ENCODE measurements at regions not wholly inside any gene's neighbourhood (a gene's known extent, or its start where the extent isn't known, plus 50 kb on each side); places are given as distances from the start of the nearest gene placed in this dataset.

DNA sequence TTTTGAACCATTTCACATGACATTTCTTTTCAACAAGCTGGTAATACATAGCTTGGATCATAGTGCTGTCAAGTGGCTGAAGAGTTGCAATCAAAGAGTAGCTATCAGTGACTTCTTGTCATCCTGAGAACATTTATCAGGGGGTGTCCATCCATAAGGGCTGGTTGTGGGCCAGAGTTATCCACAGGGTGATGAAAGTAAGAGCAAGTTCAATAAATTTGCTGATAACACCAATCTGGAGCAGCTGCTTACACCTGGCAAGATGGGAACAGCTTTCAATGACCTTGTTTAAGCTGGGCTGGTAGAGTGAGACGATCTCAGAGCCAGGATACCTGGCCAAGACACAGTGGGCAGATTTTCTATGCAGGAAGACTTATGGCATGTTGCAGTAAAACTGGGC is 96.3 kb upstream of the IMMP2L start:
- no peaks in the 10 kb centered on the region for H4K20me1 ChIP-seq (ENCODE audit: insufficient read depth, low read length)
- H3K4me3 ChIP-seq (ENCODE audit: low read depth, low read length, poor library complexity, severe bottlenecking) = no peak overlapping the region
- no peak overlapping the region for H3K27ac ChIP-seq (ENCODE audit: low read depth, low read length, poor library complexity, severe bottlenecking)
- no peaks in the 10 kb centered on the region for H3K79me2 ChIP-seq (ENCODE audit: insufficient read depth, low read length)
- H3K4me1 ChIP-seq (ENCODE audit: insufficient read depth, low read length, severe bottlenecking) = no peaks in the 10 kb centered on the region
- H3K4me2 ChIP-seq (ENCODE audit: low read length) = no peak overlapping the region
- H3F3A ChIP-seq (ENCODE audit: insufficient read depth, low read length) = no peaks in the 10 kb centered on the region
- H3K9me2 ChIP-seq (ENCODE audit: low read depth, low read length) = no peaks in the 10 kb centered on the region
- no peaks in the 10 kb centered on the region for H3K9me3 ChIP-seq (ENCODE audit: low read length)
- TF ChIP-seq, protein P1, sequence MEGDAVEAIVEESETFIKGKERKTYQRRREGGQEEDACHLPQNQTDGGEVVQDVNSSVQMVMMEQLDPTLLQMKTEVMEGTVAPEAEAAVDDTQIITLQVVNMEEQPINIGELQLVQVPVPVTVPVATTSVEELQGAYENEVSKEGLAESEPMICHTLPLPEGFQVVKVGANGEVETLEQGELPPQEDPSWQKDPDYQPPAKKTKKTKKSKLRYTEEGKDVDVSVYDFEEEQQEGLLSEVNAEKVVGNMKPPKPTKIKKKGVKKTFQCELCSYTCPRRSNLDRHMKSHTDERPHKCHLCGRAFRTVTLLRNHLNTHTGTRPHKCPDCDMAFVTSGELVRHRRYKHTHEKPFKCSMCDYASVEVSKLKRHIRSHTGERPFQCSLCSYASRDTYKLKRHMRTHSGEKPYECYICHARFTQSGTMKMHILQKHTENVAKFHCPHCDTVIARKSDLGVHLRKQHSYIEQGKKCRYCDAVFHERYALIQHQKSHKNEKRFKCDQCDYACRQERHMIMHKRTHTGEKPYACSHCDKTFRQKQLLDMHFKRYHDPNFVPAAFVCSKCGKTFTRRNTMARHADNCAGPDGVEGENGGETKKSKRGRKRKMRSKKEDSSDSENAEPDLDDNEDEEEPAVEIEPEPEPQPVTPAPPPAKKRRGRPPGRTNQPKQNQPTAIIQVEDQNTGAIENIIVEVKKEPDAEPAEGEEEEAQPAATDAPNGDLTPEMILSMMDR (IDR thresholded peaks at IDR 0.05; ENCODE audit: low read length) = no peak
- TF ChIP-seq EZH2 (IDR thresholded peaks at IDR 0.05; ENCODE audit: borderline replicate concordance, low read length) = no peak
- no peaks in the 10 kb centered on the region for H3K36me3 ChIP-seq (ENCODE audit: insufficient read depth, low read length)
- no peak overlapping the region for H2AFZ ChIP-seq (ENCODE audit: low read length)
- H3K9ac ChIP-seq (ENCODE audit: low read length) = no peak overlapping the region
- H3K27me3 ChIP-seq (ENCODE audit: insufficient read depth, low read length) = no peaks in the 10 kb centered on the region

DNA sequence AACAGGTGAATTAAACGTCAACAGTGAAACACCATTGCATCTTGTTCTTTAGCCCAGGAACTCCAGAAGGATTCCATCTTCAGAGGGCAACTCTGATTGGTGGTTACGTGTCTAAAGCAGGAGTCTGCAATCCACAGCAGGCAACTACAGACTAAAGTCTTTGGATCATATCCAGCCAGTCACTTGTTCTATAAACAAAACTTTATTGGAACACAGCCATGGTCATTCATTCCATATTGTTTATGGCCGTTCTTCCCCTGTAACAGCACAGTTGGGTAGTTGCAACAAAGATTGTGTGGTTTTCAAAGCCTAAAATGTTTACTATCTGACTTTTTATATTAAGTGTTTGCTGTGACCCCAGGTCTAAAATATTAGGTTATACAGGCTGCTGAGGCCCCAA is 94.7 kb upstream of the IMMP2L start:
- H3K36me3 ChIP-seq (ENCODE audit: insufficient read depth, low read length) = no peaks in the 10 kb centered on the region
- no peaks in the 10 kb centered on the region for H4K20me1 ChIP-seq (ENCODE audit: insufficient read depth, low read length)
- no peaks in the 10 kb centered on the region for H3F3A ChIP-seq (ENCODE audit: insufficient read depth, low read length)
- H3K4me3 ChIP-seq (ENCODE audit: low read depth, low read length, poor library complexity, severe bottlenecking) = no peak overlapping the region
- H3K4me2 ChIP-seq (ENCODE audit: low read length) = no peak overlapping the region
- H3K27me3 ChIP-seq (ENCODE audit: insufficient read depth, low read length) = no peaks in the 10 kb centered on the region
- H3K9me2 ChIP-seq (ENCODE audit: low read depth, low read length) = no peaks in the 10 kb centered on the region
- TF ChIP-seq EZH2 (IDR thresholded peaks at IDR 0.05; ENCODE audit: borderline replicate concordance, low read length) = no peak
- TF ChIP-seq, protein P1 (IDR thresholded peaks at IDR 0.05; ENCODE audit: low read length) = no peak
- H3K9ac ChIP-seq (ENCODE audit: low read length) = no peak overlapping the region
- H3K79me2 ChIP-seq (ENCODE audit: insufficient read depth, low read length) = no peaks in the 10 kb centered on the region
- H3K9me3 ChIP-seq (ENCODE audit: low read length) = no peaks in the 10 kb centered on the region
- no peak overlapping the region for H3K27ac ChIP-seq (ENCODE audit: low read depth, low read length, poor library complexity, severe bottlenecking)
- H2AFZ ChIP-seq (ENCODE audit: low read length) = no peak overlapping the region
- H3K4me1 ChIP-seq (ENCODE audit: insufficient read depth, low read length, severe bottlenecking) = no peaks in the 10 kb centered on the region

DNA sequence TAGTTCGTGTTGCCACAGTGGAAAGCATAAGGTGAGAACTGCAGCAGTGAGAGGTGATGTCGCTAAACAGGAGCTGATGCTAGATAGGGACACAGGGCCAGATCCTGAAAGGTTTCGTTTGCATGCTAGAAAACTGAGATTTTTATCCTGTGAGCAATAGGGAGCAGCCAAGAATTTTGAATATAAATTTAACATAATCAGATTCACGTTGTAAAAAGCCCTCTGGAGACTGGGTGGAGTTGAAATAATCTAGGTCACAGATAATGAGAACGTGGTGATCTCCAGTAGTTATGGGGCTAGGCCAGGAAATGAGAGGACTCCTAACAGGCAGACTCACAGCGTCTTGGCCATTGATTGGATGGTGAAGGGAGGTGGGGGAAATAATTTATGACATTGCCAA is 92.1 kb upstream of the IMMP2L start:
- H3K27me3 ChIP-seq (ENCODE audit: insufficient read depth, low read length) = no peaks in the 10 kb centered on the region
- H2AFZ ChIP-seq (ENCODE audit: low read length) = no peak overlapping the region
- H3K4me2 ChIP-seq (ENCODE audit: low read length) = no peak overlapping the region
- no peak for TF ChIP-seq EZH2 (IDR thresholded peaks at IDR 0.05; ENCODE audit: borderline replicate concordance, low read length)
- TF ChIP-seq, protein P1 (IDR thresholded peaks at IDR 0.05; ENCODE audit: low read length) = no peak
- no peaks in the 10 kb centered on the region for H3K36me3 ChIP-seq (ENCODE audit: insufficient read depth, low read length)
- no peaks in the 10 kb centered on the region for H3F3A ChIP-seq (ENCODE audit: insufficient read depth, low read length)
- no peak overlapping the region for H3K27ac ChIP-seq (ENCODE audit: low read depth, low read length, poor library complexity, severe bottlenecking)
- no peaks in the 10 kb centered on the region for H3K4me1 ChIP-seq (ENCODE audit: insufficient read depth, low read length, severe bottlenecking)
- no peaks in the 10 kb centered on the region for H3K79me2 ChIP-seq (ENCODE audit: insufficient read depth, low read length)
- H3K9me3 ChIP-seq (ENCODE audit: low read length) = no peaks in the 10 kb centered on the region
- H3K4me3 ChIP-seq (ENCODE audit: low read depth, low read length, poor library complexity, severe bottlenecking) = no peak overlapping the region
- no peaks in the 10 kb centered on the region for H4K20me1 ChIP-seq (ENCODE audit: insufficient read depth, low read length)
- H3K9ac ChIP-seq (ENCODE audit: low read length) = no peak overlapping the region
- no peaks in the 10 kb centered on the region for H3K9me2 ChIP-seq (ENCODE audit: low read depth, low read length)

All from OCI-LY1 (cell line).